ENCODE measurements at regions not wholly inside any gene's neighbourhood (a gene's known extent, or its start where the extent isn't known, plus 50 kb on each side); places are given as distances from the start of the nearest gene placed in this dataset.

GRCh38 chr19:28207244-28207643 lies 1005.7 kb downstream of the UQCRFS1 start:
- Histone ChIP-seq H4K20me1 (ENCODE audit: control insufficient read depth, insufficient read depth, insufficient read length) (no peaks in the 10 kb centered on the region), H2AK5ac (ENCODE audit: insufficient read length, low read length) (no peak overlapping the region), H3K4me2 (ENCODE audit: insufficient read depth, insufficient read length, low read length) (no peak overlapping the region), H2BK120ac (ENCODE audit: low read depth, low read length, poor library complexity, severe bottlenecking) (no peak overlapping the region), H2BK15ac (ENCODE audit: low read depth, low read length) (no peak overlapping the region), H3K9ac (ENCODE audit: extremely low read depth, insufficient read length, low read length) (no peak overlapping the region), H3K23me2 (ENCODE audit: insufficient read length, low read depth, low read length, poor library complexity, severe bottlenecking) (no peaks in the 10 kb centered on the region), H3T11ph (ENCODE audit: low read length) (no peak overlapping the region), H2BK12ac (ENCODE audit: insufficient read length, low read depth, low read length) (no peak overlapping the region), H3K14ac (ENCODE audit: insufficient read depth, low read length) (no peak overlapping the region), H4K5ac (ENCODE audit: insufficient read length, low read depth, low read length) (no peak overlapping the region), H3K27ac (ENCODE audit: insufficient read length, low read depth, low read length) (no peak overlapping the region), H2AFZ (ENCODE audit: low read length) (no peak overlapping the region), H2BK5ac (ENCODE audit: insufficient read length, low read length) (no peak overlapping the region), H4K8ac (replicated peaks; ENCODE audit: insufficient read length, low read depth, low read length) (no peak overlapping the region), H4K91ac (ENCODE audit: insufficient read length, low read depth, low read length) (no peak overlapping the region), H3K9me3 (ENCODE audit: control insufficient read depth, low read depth, low read length) (no peaks in the 10 kb centered on the region), H3K23ac (ENCODE audit: insufficient read length, low read depth, low read length) (no peak overlapping the region), H3K4ac (ENCODE audit: low read depth, low read length) (no peak overlapping the region), H3K79me2 (ENCODE audit: insufficient read depth, low read length) (no peaks in the 10 kb centered on the region), H3K4me1 (ENCODE audit: insufficient read depth, low read length) (no peaks in the 10 kb centered on the region; the same call in 1 of the 2 replicates), H3K18ac (ENCODE audit: insufficient read length, low read depth, low read length) (no peak overlapping the region), H2BK20ac (ENCODE audit: low read depth, low read length, poor library complexity, severe bottlenecking) (no peak overlapping the region), H3K79me1 (ENCODE audit: insufficient read depth, low read depth, low read length, poor library complexity, severe bottlenecking) (no peaks in the 10 kb centered on the region), H3K27me3 (ENCODE audit: insufficient read depth, low read length) (peaks cover 2% of the 10 kb centered on the region; the same call in 1 of the 2 replicates), H3K56ac (ENCODE audit: insufficient read length, low read depth, low read length) (no peak overlapping the region)
- Mint-ChIP-seq H3K4me1 (peaks cover 7 to 9% of the 10 kb centered on the region in 2 experiments), H3K4me3 (no peak overlapping the region), H3K9me3 (peaks cover 4 to 14% of the 10 kb centered on the region in 2 experiments; a peak in 4 of 5 replicates), H3K27me3 (ENCODE audit: low read depth) (peaks cover 2% of the 10 kb centered on the region), H3K27ac (no peak overlapping the region), H3K36me3 (ENCODE audit: insufficient read depth in 1 of 3, low read depth in 3 of 3) (peaks cover 0 to 6% (median 0%) of the 10 kb centered on the region in 3 experiments; a peak in 1 of 7 replicates)
- DNase-seq: no peak
- no CpG with 5 or more reads among the region's 7 CpGs for WGBS (ENCODE audit: extremely low coverage, insufficient read length, low lambda C conversion rate)
- no peak for TF ChIP-seq CTCF (conservative IDR thresholded peaks at IDR 0.05)
